ENCODE measurements at regions not wholly inside any gene's neighbourhood (a gene's known extent, or its start where the extent isn't known, plus 50 kb on each side); places are given as distances from the start of the nearest gene placed in this dataset.
A peak's percentile ranks its signal among the peaks of the same experiment; 100 is the strongest.
"Not testable (repeated sequence)": the region's sequence is repeated elsewhere in the genome, so short reads cannot be mapped to it uniquely, and the experiment has no call there.

GRCh38 chr12:65694130-65694529 is 130.2 kb upstream of the HMGA2 start:
- no peak for DNase-seq

GRCh38 chr12:65695113-65695865 is 129.0 kb upstream of the HMGA2 start:
- no peak for DNase-seq

- no peak for DNase-seq
Measured at GRCh38 chr12:65696227-65696626, 128.1 kb upstream of the HMGA2 start.

- DNase-seq = no peak
Measured at GRCh38 chr12:65699251-65699650, 125.0 kb upstream of the HMGA2 start.

- no peak for DNase-seq
Measured at GRCh38 chr12:65703176-65703575, 121.1 kb upstream of the HMGA2 start.

GRCh38 chr12:65705380-65705876 is 118.9 kb upstream of the HMGA2 start:
- no peak for DNase-seq

GRCh38 chr12:65707051-65707450 is 117.2 kb upstream of the HMGA2 start:
- no peak for DNase-seq

- no peak for DNase-seq
Measured at GRCh38 chr12:65712260-65713004, 111.9 kb upstream of the HMGA2 start.

- no peak for DNase-seq
Measured at GRCh38 chr12:65715961-65716360, 108.3 kb upstream of the HMGA2 start.

- DNase-seq = no peak
Measured at GRCh38 chr12:65720136-65721130, 103.8 kb upstream of the HMGA2 start.

GRCh38 chr12:65721541-65722190 is 102.6 kb upstream of the HMGA2 start:
- no peak for DNase-seq

- no peak for DNase-seq
Measured at GRCh38 chr12:65725376-65725775, 98.9 kb upstream of the HMGA2 start.

- no peak for DNase-seq
Measured at GRCh38 chr12:65728455-65728847, 95.8 kb upstream of the HMGA2 start.

GRCh38 chr12:65728848-65729793 is 95.2 kb upstream of the HMGA2 start:
- no peak for DNase-seq

GRCh38 chr12:65731771-65732170 is 92.5 kb upstream of the HMGA2 start:
- DNase-seq = no peak

GRCh38 chr12:65733643-65734042 is 90.6 kb upstream of the HMGA2 start:
- not testable (repeated sequence) for DNase-seq

- no peak for DNase-seq
Measured at GRCh38 chr12:65734226-65734625, 90.1 kb upstream of the HMGA2 start.

- no peak for DNase-seq
Measured at GRCh38 chr12:65739606-65740005, 84.7 kb upstream of the HMGA2 start.

GRCh38 chr12:65740506-65740872 is 83.8 kb upstream of the HMGA2 start:
- DNase-seq = no peak

GRCh38 chr12:65740873-65741600 is 83.2 kb upstream of the HMGA2 start:
- DNase-seq = peak; percentile 62

GRCh38 chr12:65741656-65742017 is 82.6 kb upstream of the HMGA2 start:
- no peak for DNase-seq
